ENCODE measurements at regions not wholly inside any gene's neighbourhood (a gene's known extent, or its start where the extent isn't known, plus 50 kb on each side); places are given as distances from the start of the nearest gene placed in this dataset.

GRCh38 chrX:43016021-43016420 is 238.1 kb upstream of the PPP1R2C start:
- no peak for DNase-seq (ENCODE audit: low read depth in 2 of 2)

- DNase-seq (ENCODE audit: low read depth in 2 of 2), result no peak
Observed at GRCh38 chrX:43018031-43018430, 240.1 kb upstream of the PPP1R2C start.

GRCh38 chrX:43019021-43019420 is 241.1 kb upstream of the PPP1R2C start:
- no peak for DNase-seq (ENCODE audit: low read depth in 2 of 2)

- DNase-seq (ENCODE audit: low read depth in 2 of 2), result no peak
Observed at GRCh38 chrX:43025806-43026315, 247.9 kb upstream of the PPP1R2C start.

- DNase-seq (ENCODE audit: low read depth in 2 of 2), result no peak
Observed at GRCh38 chrX:43064096-43064495, 286.1 kb upstream of the PPP1R2C start.

- no peak for DNase-seq (ENCODE audit: low read depth in 2 of 2)
Observed at GRCh38 chrX:43065978-43066377, 288.0 kb upstream of the PPP1R2C start.

GRCh38 chrX:43068639-43069038 is 290.7 kb upstream of the PPP1R2C start:
- no peak for DNase-seq (ENCODE audit: low read depth in 2 of 2)

- DNase-seq (ENCODE audit: low read depth in 2 of 2), result no peak
Observed at GRCh38 chrX:43083016-43083415, 305.1 kb upstream of the PPP1R2C start.

- DNase-seq (ENCODE audit: low read depth in 2 of 2), result no peak
Observed at GRCh38 chrX:43087830-43088229, 309.9 kb upstream of the PPP1R2C start.

GRCh38 chrX:43096830-43097229 is 318.9 kb upstream of the PPP1R2C start:
- no peak for DNase-seq (ENCODE audit: low read depth in 2 of 2)

- no peak for DNase-seq (ENCODE audit: low read depth in 2 of 2)
Observed at GRCh38 chrX:43106009-43106408, 328.0 kb upstream of the PPP1R2C start.

- DNase-seq (ENCODE audit: low read depth in 2 of 2), result no peak
Observed at GRCh38 chrX:43108828-43109227, 330.9 kb upstream of the PPP1R2C start.

- no peak for DNase-seq (ENCODE audit: low read depth in 2 of 2)
Observed at GRCh38 chrX:43121637-43122036, 343.7 kb upstream of the PPP1R2C start.

- DNase-seq (ENCODE audit: low read depth in 2 of 2), result no peak
Observed at GRCh38 chrX:43139645-43140044, 361.7 kb upstream of the PPP1R2C start.

GRCh38 chrX:43140582-43140981 is 362.6 kb upstream of the PPP1R2C start:
- DNase-seq (ENCODE audit: low read depth in 2 of 2), result no peak

GRCh38 chrX:43141885-43142284 is 363.9 kb upstream of the PPP1R2C start:
- no peak for DNase-seq (ENCODE audit: low read depth in 2 of 2)

GRCh38 chrX:43148305-43148704 is 370.3 kb upstream of the PPP1R2C start:
- no peak for DNase-seq (ENCODE audit: low read depth in 2 of 2)

- peak; percentile 2 for DNase-seq (ENCODE audit: low read depth in 2 of 2)
Observed at GRCh38 chrX:43165343-43165920, 387.5 kb upstream of the PPP1R2C start.

- no peak for DNase-seq (ENCODE audit: low read depth in 2 of 2)
Observed at GRCh38 chrX:43166874-43167273, 388.9 kb upstream of the PPP1R2C start.

GRCh38 chrX:43175434-43175833 is 397.5 kb upstream of the PPP1R2C start:
- DNase-seq (ENCODE audit: low read depth in 2 of 2), result no peak

GRCh38 chrX:43176686-43177085 is 398.7 kb upstream of the PPP1R2C start:
- no peak for DNase-seq (ENCODE audit: low read depth in 2 of 2)

GRCh38 chrX:43188296-43188695 is 410.3 kb upstream of the PPP1R2C start:
- DNase-seq (ENCODE audit: low read depth in 2 of 2), result no peak

GRCh38 chrX:43211570-43211969 is 433.6 kb upstream of the PPP1R2C start:
- no peak for DNase-seq (ENCODE audit: low read depth in 2 of 2)

GRCh38 chrX:43218198-43218597 is 437.9 kb upstream of the MAOA start:
- DNase-seq (ENCODE audit: low read depth in 2 of 2), result no peak
